Activated CD4-positive, alpha-beta T cell treated with anti-CD3 and anti-CD28 coated beads, Interleukin-2, amount 50 U/mL, for 24 hours (primary cell): ENCODE measurements at regions not wholly inside any gene's neighbourhood (a gene's known extent, or its start where the extent isn't known, plus 50 kb on each side); places are given as distances from the start of the nearest gene placed in this dataset.

Experiments
- DNase-seq, 2 donors: peaks; one replicate each; pipeline ENCODE4 v3.0.0-alpha.2; 2020; ENCODE audit warnings: low read depth in 1 of 2, low spot score in 1 of 2

DNA sequence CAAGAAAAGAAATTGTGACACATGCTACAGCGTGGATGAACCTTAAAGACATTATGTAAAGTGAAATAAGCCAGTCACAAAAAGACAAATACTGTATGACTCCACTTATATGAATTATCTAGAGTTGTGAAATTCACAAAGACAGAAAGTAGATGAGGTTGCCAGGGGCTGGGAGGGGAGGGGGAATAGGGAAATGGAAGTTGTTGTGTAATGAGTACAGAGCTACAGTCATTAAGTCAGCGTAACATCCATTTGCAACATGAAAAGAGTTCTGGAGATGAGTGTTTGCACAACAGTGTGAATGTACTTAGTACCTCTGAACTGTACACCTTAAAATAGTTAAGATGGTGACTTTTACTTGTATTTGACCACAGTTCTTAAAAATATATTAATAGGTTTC is 112.1 kb upstream of the CDK1 start:
- no peak for DNase-seq

DNA sequence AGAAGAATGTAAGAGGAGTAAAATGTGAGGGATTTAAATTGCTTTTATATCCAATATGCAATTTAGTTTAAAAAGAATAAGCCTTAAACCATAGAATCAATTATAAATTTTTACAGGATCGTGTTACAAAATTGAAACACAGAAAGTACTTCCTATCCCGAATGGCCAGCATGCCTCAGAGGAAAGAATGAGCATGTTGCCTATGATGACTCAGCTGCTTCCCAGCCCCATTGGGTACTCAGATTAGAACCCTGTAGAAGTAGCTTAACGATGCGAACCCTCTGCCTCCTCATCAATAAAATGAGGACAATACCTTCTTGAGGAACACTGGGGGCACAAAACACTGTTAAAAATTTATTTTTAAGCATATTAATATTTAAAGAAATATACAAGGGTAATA is 113.4 kb upstream of the CDK1 start:
- no peak for DNase-seq

DNA sequence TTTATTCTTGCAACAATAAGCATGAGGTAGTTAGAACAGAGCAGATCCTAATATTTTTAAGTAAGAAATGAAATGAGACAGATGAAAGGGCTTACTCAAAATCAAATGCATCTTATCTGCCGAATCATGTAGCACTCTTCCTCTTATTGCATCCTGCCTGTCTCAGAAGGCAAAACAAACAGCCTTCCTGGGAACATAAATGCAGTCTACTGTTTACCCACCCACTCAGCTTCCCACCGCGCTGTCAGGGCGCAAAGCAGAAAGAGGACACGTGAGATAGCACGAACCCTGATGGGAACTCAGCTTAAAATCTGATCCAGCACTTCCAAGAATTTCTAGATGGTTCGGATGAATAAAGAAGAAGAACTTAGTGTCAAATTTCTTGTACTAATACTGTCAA is 114.4 kb upstream of the CDK1 start:
- DNase-seq: no peak

DNA sequence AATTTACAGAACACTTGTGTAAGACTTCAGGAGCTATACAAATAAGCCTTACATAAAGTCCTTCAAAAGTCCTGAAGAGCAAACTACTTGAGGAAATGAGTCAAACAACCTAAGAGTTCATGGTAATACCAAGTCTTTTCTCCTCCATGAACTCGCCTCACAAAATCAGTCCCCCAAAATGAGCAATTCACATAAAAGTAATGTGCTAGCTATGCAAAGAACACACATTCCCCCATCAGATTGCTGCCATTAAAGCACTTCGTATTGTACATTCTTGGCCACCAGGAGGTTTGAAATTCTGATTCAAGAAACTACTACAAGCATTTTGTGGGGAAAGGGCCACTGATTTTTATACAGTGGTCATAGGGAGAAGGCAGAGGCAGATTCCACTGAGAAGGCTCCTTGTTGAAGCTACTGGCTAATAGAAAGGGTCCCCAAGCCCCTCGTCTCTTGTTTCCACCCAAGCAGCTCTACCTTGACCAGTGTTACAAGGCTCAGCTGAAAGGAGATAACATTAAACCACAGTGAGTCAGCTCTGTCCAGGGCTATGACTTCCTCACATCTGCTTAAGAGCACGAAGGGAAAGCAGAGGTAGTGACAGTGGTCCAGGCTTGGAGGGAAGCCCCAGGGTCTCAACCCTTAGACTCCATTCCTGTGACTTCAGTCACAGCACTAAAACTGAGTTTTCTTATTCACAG is 115.2 kb upstream of the CDK1 start:
- no peak for DNase-seq

DNA sequence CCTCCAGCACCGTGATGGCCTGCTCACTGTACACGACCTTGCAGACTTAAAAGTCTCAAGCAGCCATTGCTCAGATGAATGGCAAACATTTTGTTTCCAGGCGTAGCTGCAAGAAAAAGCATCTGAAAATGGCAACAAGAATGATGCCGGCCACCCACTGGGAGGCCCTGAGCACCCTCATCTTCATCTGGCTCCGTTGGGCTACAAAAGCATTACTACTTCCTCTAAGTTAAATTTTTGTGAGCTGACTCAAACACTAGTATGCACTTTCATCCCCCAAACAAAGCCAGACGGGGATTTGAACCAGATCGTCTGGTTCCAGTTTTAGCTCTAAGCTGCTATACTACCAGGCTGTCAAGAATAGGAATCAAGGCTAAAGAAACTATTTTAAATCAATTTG is 116.6 kb upstream of the CDK1 start:
- DNase-seq: no peak

DNA sequence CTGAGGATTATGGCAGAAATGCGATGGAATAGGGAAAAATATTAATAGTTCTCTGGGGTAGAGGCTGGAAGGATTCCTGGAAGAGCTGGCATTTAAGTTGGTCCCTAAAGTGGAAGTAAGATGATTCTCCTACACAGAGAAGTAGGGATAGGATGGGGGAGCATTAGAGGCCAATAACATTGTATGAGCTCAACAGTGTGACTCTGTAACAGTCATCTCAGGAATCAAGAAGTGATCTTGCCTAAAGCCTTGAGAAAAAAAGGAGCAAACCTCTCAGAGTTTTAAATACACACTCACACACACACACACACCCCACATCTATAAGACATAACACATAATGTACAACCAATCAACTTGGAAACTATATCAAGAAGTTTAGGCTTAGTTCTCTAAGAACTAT is 117.7 kb upstream of the CDK1 start:
- DNase-seq: no peak

DNA sequence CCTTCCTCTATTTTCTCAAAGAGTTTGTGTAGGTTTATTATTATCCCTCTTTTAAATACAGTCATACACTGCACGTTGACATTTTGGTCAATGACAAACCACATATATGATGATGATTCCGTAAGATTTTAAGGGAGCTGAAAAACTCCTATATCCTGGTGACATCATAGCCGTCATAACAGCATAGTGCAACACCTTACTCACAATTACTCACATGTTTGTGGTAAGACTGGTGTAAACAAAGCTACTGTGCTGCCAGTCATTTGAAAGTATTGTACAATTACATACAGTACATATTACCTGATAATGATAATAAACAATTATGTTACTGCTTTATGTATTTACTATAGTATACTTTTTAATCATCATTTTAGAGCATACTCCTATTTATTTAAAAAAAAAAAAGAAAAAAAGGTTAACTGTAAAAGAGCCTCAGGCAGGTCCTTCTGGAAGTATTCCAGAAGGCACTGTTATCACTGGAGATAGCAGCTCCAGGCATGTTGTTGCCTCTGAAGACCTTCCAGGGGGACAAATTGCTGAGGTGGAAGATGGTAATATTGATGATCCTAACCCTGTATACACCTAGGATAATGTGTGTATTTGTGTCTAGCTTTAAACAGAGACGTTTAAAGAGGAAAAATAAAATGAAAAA is 123.3 kb upstream of the CDK1 start:
- no peak for DNase-seq

DNA sequence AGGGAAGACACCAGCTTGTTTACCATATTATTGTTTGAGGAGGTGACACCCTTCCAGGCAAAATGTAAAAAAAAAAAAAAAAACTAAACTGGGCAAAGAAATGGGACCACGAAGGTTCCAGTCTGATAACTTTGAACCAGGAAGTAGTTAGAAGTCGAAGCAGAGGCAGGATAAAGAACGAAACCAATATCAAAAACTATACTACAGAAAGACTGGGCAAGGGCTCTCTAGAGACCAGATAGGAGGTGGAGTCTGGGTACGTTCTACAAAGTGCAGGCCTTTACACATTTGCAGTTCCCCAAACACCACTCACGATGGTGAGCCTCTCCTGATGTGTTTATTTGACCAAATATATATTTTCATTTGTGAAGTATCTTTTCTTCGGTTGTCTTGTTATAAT is 125.7 kb upstream of the CDK1 start:
- DNase-seq: no peak

DNA sequence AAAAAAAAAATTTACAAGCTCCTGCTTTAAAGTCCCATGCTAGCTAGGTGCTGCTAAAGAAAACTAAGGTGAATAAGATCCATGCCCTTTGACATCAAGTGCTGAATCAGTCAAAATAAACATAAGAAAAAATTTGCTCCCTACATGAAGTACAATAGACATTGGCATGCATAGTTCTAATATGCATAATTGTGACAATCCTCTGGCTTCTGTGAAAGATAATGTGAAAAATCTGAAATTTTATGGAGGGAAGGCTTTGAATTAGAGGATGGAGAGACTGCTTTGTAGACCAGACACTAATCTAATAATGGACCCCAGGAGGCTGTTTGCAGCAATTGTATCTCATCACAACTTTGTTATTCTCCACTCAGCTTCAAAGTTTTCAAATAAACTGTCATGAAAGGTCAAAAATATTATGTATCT is 127.9 kb upstream of the CDK1 start:
- DNase-seq: no peak

DNA sequence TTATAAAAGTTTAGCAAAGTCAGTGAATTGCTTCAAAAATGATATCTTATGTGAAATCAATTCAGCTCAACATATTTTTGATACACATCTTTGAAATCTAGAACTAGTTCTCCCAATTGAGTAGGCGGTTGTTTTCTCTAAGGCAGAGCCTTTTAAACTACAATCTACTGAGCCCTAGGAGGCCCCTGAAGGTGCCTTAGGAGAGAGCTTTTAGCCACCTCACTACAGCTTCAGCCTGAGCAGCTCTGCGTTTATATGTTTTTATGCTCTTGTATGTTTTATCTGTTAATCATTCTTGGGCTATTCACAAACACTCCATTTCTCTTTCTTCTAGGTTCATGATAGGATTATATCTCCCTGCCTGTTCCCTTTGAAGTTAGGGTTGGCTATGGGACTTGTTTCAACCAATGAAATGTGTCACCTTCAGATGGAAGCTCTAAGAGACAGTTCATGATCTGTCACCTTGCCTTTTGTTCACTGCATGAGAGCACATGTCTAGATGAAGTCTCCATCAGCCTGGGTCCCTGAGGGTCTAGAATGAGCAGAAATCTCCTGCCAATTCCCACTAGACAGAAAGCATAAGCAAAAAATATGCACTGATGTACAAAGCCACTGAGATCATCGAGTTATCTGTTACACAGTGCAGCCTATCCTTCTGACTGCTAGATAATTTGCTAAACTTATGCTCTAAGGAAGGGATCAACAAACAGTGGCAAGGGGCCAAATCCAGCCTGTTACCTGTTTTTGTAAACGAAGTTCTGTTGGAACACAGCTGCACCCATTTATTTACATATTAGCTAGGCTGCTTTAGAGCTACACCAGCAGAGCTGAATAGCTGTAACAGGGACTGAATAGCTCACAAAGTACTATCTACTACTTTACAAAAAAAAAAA is 128.5 kb upstream of the CDK1 start:
- DNase-seq: no peak

DNA sequence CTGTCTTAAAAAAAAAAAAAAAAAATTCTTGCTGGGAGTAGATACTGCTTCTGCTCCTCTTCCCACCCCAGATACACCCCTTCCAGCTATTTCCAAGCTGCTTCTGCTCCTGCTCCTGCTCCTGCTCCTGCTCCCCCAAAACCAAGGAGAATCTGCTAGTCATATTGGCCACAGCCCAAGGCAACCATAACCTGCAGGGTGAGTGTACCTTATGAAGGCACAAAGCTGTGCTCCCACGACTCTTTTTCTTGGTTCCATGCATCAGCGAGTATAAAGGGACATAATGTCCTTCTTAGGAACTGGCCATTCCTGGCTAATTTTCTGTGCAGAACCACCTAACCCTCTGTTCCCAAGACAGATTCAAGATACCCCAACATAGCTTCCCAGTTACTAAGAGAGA is 129.5 kb upstream of the CDK1 start:
- DNase-seq: no peak

DNA sequence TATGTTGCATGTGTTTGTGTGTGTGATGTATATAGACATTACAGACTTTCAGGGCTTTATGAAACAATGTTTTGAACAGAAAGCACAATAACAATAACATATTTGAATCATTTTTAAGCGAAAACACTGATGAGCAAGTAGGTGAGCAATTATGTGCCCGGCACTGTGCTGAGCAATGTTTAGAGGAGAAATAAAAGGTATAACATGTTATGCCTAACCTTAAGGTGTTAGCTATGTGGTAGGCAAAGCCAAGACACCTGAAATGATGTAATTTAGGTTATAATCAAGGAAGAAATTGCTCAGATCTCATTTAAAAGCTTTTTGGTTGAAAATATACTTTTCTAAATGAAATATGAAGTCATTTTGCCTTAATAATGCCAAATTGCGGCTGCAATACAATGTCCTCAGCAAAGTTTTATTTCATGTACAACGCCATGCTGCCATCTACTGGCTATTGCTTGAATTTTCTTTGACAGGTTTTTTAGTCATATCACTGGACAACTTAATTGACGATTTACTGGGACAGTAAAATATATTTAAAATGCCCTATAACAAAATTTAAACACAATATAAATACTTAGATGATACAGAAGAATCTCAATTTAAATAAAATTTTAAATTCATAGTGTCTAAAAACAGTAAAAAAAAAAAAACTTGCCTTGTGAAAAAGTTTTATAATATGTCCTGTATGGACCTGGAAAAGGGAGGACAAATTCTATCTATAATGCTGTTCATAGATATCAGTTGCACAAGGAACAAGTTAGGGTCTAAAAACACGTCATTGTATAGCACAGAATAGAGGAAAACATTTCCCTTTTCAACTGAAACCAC is 131.1 kb upstream of the CDK1 start:
- DNase-seq: peak in 1 of 2 donors; percentile 57

DNA sequence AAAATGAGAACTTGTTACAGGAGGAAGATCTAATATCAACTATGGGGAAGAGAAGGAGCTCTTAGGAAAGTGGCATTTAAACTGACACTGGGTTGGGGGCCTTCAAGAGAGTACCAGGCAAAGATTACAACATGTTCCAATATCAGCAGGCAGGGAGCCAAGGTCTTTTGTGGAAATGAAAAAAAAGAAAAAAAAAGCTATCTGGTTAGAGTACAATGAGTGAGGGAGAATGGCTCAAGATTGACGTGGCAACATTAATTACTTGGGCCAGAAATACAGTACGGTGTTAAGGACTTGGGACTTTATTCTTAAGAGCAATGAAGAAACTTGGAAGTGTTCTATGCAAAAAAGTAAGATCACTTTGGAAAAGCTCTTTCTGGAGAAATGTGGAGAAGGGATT is 132.3 kb upstream of the CDK1 start:
- DNase-seq: no peak

DNA sequence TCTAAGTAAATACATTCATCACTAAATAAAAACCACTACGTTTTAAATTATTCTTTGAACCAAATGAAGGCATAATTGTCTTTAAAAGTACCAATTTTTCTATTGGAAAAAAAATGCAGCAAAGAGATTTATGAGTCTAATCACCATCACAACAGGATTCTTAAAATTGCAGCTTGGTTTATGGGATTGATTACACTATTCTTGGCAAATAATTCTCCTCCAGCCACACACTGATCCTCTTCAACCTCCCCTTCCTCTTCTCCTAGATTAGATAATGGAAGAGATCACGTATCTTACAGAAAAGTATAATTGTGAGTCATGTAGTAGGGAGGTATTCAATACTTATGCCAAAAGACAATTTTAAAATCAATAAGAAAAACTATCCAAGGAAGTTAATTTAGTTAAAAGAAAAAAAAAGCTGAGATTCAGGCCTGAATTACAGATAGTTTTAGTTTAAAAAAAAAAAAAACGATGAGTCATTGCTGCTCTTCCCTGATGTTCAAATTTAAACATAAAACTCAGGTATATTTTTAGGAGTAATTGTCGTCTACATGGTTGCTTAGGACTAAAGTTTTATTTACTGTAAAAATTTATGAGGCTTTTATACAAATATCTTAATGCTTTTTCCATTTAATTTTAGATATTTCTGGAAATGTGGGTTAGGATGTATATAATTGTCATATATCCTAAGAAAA is 133.7 kb upstream of the CDK1 start:
- no peak for DNase-seq

DNA sequence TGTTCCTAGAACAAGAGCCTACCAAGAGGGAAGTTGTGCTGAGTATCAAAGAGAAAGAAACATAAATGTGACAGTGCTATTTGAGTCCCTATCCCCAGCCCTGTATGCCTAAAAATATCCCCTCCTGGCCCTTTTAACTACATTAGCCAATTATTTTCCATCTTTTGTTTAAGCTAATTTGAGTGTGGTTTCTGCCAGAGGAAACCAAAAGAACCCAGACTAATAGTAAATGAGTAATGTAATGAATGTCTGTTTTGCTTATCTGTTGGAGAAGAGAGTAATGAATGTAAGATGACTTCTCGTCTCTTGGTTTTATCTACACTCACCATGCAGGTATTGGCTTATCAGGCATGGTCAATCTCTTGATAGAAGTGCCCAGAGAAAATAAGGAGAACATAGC is 134.4 kb upstream of the CDK1 start:
- no peak for DNase-seq

DNA sequence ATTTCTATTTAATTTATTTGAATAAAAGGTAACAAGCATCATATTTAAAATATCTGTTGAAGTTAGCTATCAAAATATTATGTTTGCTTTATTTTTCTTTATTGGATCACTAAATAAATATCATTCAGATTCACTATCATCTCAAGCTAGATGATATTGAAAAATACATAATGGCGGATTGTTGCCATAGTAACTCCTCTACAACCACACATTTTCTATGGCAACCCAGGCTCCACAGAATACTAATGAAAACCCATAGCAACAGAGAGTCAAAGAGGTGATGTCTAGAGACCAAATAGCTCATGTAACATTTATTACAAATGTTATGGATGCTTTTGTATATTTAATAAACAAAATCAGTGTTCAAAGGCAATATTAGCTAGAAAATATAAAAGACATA is 148.9 kb upstream of the CDK1 start:
- DNase-seq: no peak

DNA sequence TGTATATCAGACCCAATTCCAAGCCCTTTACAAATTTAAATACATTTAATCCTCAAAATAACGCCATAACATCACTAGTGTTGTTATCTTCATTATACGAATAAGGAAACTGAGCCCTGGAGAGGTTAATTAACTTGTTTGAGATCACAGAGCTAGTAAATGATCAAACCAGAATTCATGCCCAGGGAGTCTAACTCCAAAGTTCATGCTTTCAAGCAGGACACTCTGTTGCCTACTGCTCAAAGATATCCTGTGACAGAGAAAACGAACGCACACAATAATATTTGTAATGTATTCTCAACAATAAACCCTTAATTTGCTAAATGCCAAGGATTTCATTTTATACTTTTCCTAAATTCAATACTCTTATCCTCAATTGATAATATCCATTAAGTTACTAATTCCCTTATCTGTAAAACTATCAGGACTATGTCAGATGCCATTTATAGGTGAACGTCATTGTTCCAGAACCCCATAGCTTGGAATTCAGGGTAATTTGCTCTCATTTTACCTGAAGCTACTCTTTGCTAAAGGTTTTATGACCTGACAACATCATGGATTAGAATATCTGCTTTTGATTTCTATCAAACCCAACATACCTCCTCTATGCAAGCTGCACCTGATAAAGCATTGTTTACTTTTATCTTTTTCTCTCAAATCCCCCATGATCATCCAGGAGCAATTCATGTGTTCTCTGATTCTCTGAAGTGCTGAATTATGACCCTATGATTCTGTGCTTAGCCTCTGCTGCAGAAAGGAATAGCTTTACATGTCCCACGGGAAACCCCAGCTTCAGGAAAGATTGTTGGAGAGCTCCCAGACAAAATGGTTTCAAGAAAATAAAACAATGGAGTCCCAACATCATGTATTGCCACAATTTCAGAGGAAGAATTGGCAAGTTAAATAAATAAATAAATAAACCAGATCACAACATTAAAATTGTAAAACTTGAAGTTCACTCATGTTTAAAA is 150.2 kb upstream of the CDK1 start:
- no peak for DNase-seq

DNA sequence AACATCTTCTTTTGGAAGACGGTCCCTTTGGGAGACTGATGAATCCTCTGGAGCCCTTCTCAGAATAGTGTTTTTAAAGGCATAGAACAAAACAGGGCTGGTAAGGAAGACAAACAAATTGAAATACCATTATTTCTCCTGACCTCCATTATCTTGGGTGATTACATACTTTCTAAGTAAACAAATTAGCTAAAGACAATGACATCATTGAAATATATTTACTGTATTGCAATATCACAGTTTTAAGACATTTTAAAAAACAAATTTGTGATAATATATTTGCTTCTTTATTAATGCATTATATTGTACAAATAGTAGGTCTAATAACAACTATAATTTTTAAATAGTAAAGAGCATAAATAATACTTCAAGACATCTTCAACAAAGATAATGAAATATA is 152.2 kb upstream of the CDK1 start:
- DNase-seq: no peak

DNA sequence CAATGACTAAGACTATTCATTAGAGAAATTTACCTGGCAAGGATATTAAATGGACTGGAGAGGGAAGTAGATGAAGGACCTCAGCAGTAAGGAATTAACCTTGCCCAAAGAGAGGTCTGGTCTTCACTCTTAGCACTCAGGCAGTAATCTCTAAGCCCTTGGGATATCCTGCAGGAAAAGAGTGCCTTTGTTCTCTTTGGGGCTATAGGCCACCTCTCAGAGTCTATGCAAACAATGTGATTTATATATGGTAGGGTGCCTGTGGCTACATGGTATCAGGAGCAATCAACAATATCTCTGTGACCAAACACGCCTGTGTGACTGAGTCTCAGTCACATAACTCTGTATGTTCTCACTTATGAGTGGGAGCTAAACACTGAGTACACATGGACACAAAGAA is 154.7 kb upstream of the CDK1 start:
- no peak for DNase-seq

DNA sequence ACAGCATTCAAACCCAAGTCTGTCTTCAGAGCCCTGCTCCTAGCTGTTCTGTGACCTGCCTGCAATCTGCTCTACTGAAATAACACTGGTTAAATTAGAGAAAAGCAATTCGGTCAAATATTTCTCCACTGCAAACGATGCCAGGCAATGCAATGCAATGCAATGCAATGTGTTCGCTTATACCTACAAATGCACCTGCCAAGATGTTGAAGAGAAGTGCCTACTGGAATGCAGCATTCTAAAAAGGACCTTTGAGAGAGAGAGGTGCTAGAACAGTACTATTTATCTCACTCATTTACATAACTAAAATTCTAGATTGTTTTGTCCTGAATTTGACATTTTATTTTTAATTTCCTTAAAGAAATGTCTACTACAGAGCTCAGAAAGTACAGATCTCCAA is 157.3 kb upstream of the CDK1 start:
- no peak for DNase-seq
